GM12878 (cell line): ENCODE measurements at regions not wholly inside any gene's neighbourhood (a gene's known extent, or its start where the extent isn't known, plus 50 kb on each side); places are given as distances from the start of the nearest gene placed in this dataset.

Source experiments
- ATF7 ChIP-seq: fragments of 450-650 bp; IDR thresholded peaks from 2 replicates; pipeline ENCODE4 v1.6.1; 2016; ENCODE audit warnings: low read depth, mild to moderate bottlenecking
- CTCF ChIP-seq, 3 experiments: IDR thresholded peaks in 2 of 3; conservative IDR thresholded peaks in 1 of 3; 2 replicates each; pipeline ENCODE4 v1.5.1; 2011; ENCODE audit warnings: low read depth in 3 of 3, low read length in 3 of 3, mild to moderate bottlenecking in 3 of 3, control low read depth in 2 of 3, moderate library complexity in 2 of 3, inconsistent platforms in 1 of 3, mixed read lengths in 1 of 3; ENCODE audit not compliant: control insufficient read depth in 2 of 3, insufficient read depth in 1 of 3; ENCODE audit errors: extremely low read depth in 1 of 3
- ETV6 ChIP-seq, 2 experiments: fragments of 450-650 bp in 1 of 2; IDR thresholded peaks in 1 of 2; conservative IDR thresholded peaks in 1 of 2; 2 replicates each; pipeline ENCODE4 v1.6.1; 2014; ENCODE audit warnings: antibody characterized with exemption in 1 of 2, borderline replicate concordance in 1 of 2, low read depth in 1 of 2, mild to moderate bottlenecking in 1 of 2, moderate library complexity in 1 of 2
- IKZF1 ChIP-seq: fragments of 450-650 bp; conservative IDR thresholded peaks from 2 replicates; pipeline ENCODE4 v1.6.1; 2017; ENCODE audit warnings: antibody characterized with exemption, mild to moderate bottlenecking
- JUND ChIP-seq: IDR thresholded peaks from 2 replicates; pipeline ENCODE4 v1.6.1; 2012; ENCODE audit warnings: low read depth, mild to moderate bottlenecking, low read length, improper control_type of control experiment, moderate library complexity
- NRF1 ChIP-seq: conservative IDR thresholded peaks from 2 replicates; pipeline ENCODE4 v1.6.1; 2011; ENCODE audit warnings: mild to moderate bottlenecking, low read depth, low read length, improper control_type of control experiment
- POLR2AphosphoS2 ChIP-seq: IDR thresholded peaks from 2 replicates; pipeline ENCODE4 v1.6.1; 2011; ENCODE audit warnings: low read depth, mild to moderate bottlenecking, low read length, improper control_type of control experiment, moderate library complexity
- RBBP5 ChIP-seq: fragments of 200-600 bp; sonication (generic); conservative IDR thresholded peaks from 2 replicates; pipeline ENCODE4 v1.6.1; 2016
- REST ChIP-seq: IDR thresholded peaks from 2 replicates; pipeline ENCODE4 v1.6.1; 2012; ENCODE audit warnings: mild to moderate bottlenecking, low read depth, low read length
- ZBTB33 ChIP-seq: fragments of 450-650 bp; IDR thresholded peaks from 2 replicates; pipeline ENCODE4 v1.6.1; 2017; ENCODE audit warnings: mild to moderate bottlenecking
- ZNF274 ChIP-seq: IDR thresholded peaks from one replicate; pipeline ENCODE4 v1.8.0; 2011; ENCODE audit not compliant: insufficient read length, insufficient read depth

- TF ChIP-seq POLR2AphosphoS2 (no peak), NRF1 (no peak), ZBTB33 (no peak), ATF7 (no peak), ZNF274 (no peak), JUND (no peak), CTCF (IDR thresholded peaks at IDR 0.05 in 2 of 3, conservative IDR thresholded peaks at IDR 0.05 in 1 of 3; ENCODE audit: control insufficient read depth in 2 of 3, extremely low read depth in 1 of 3, insufficient read depth in 1 of 3, low read depth in 3 of 3, low read length in 3 of 3) (no peak), REST (no peak), IKZF1 (no peak), RBBP5 (no peak), ETV6 (conservative IDR thresholded peaks at IDR 0.05 in 1 of 2, IDR thresholded peaks at IDR 0.05 in 1 of 2; ENCODE audit: borderline replicate concordance in 1 of 2, low read depth in 1 of 2) (no peak)
These were observed 398.0 kb downstream of the NPIPA8 start for GRCh38 chr16:17938546-17938945.
